H1 (cell line): ENCODE measurements at regions not wholly inside any gene's neighbourhood (a gene's known extent, or its start where the extent isn't known, plus 50 kb on each side); places are given as distances from the start of the nearest gene placed in this dataset.

Source experiments
- CBX8 ChIP-seq: fragments of 300-800, 300-1000 bp; sonication (generic); IDR thresholded peaks from 2 replicates; pipeline ENCODE4 v1.7.1; 2016; ENCODE audit warnings: low read depth, low read length, borderline replicate concordance
- SP4 ChIP-seq: IDR thresholded peaks from 2 replicates; pipeline ENCODE4 v1.6.1; 2012; ENCODE audit warnings: low read length, inconsistent platforms
- SRF ChIP-seq: IDR thresholded peaks from 2 replicates; pipeline ENCODE4 v1.6.1; 2011; ENCODE audit warnings: mild to moderate bottlenecking, low read depth, low read length, moderate library complexity
- SUZ12 ChIP-seq: fragments of 200-600 bp; sonication (generic); IDR thresholded peaks from 2 replicates; pipeline ENCODE4 v1.6.1; 2012; ENCODE audit warnings: mild to moderate bottlenecking, inconsistent platforms, low read length, moderate library complexity, mixed read lengths
- TF ChIP-seq, protein P1 (sequence below): fragments of 300-600 bp; sonication (generic); IDR thresholded peaks from 2 replicates; pipeline ENCODE4 v1.7.1; 2012; ENCODE audit warnings: low read length, moderate library complexity, mild to moderate bottlenecking, inconsistent platforms; ENCODE audit not compliant: insufficient replicate concordance
- TF ChIP-seq, protein P2 (sequence below): IDR thresholded peaks from 2 replicates; pipeline ENCODE4 v1.6.1; 2011; ENCODE audit warnings: low read depth, mild to moderate bottlenecking, low read length; ENCODE audit not compliant: insufficient read depth

DNA sequence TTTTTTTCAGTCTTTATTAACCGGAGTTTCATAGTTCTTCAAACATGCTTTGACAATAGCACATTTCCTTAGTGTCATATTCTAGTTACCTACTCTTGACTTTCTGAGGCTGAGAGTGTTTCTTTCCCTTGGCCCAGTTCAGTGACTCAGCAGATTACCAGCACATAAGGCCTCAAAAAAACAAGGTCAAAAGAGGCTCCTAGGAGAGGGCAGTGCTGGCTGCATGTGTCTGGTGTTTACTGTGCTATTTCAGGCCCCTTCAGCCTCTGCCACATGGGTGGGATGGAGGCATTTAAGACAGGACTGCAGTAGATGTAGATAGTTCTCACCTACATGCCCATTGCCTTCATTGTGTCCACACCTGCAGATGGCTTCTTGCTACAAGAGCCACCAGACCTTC lies 198.2 kb upstream of the SSTR4 start (continued):
- TF ChIP-seq, protein P1, sequence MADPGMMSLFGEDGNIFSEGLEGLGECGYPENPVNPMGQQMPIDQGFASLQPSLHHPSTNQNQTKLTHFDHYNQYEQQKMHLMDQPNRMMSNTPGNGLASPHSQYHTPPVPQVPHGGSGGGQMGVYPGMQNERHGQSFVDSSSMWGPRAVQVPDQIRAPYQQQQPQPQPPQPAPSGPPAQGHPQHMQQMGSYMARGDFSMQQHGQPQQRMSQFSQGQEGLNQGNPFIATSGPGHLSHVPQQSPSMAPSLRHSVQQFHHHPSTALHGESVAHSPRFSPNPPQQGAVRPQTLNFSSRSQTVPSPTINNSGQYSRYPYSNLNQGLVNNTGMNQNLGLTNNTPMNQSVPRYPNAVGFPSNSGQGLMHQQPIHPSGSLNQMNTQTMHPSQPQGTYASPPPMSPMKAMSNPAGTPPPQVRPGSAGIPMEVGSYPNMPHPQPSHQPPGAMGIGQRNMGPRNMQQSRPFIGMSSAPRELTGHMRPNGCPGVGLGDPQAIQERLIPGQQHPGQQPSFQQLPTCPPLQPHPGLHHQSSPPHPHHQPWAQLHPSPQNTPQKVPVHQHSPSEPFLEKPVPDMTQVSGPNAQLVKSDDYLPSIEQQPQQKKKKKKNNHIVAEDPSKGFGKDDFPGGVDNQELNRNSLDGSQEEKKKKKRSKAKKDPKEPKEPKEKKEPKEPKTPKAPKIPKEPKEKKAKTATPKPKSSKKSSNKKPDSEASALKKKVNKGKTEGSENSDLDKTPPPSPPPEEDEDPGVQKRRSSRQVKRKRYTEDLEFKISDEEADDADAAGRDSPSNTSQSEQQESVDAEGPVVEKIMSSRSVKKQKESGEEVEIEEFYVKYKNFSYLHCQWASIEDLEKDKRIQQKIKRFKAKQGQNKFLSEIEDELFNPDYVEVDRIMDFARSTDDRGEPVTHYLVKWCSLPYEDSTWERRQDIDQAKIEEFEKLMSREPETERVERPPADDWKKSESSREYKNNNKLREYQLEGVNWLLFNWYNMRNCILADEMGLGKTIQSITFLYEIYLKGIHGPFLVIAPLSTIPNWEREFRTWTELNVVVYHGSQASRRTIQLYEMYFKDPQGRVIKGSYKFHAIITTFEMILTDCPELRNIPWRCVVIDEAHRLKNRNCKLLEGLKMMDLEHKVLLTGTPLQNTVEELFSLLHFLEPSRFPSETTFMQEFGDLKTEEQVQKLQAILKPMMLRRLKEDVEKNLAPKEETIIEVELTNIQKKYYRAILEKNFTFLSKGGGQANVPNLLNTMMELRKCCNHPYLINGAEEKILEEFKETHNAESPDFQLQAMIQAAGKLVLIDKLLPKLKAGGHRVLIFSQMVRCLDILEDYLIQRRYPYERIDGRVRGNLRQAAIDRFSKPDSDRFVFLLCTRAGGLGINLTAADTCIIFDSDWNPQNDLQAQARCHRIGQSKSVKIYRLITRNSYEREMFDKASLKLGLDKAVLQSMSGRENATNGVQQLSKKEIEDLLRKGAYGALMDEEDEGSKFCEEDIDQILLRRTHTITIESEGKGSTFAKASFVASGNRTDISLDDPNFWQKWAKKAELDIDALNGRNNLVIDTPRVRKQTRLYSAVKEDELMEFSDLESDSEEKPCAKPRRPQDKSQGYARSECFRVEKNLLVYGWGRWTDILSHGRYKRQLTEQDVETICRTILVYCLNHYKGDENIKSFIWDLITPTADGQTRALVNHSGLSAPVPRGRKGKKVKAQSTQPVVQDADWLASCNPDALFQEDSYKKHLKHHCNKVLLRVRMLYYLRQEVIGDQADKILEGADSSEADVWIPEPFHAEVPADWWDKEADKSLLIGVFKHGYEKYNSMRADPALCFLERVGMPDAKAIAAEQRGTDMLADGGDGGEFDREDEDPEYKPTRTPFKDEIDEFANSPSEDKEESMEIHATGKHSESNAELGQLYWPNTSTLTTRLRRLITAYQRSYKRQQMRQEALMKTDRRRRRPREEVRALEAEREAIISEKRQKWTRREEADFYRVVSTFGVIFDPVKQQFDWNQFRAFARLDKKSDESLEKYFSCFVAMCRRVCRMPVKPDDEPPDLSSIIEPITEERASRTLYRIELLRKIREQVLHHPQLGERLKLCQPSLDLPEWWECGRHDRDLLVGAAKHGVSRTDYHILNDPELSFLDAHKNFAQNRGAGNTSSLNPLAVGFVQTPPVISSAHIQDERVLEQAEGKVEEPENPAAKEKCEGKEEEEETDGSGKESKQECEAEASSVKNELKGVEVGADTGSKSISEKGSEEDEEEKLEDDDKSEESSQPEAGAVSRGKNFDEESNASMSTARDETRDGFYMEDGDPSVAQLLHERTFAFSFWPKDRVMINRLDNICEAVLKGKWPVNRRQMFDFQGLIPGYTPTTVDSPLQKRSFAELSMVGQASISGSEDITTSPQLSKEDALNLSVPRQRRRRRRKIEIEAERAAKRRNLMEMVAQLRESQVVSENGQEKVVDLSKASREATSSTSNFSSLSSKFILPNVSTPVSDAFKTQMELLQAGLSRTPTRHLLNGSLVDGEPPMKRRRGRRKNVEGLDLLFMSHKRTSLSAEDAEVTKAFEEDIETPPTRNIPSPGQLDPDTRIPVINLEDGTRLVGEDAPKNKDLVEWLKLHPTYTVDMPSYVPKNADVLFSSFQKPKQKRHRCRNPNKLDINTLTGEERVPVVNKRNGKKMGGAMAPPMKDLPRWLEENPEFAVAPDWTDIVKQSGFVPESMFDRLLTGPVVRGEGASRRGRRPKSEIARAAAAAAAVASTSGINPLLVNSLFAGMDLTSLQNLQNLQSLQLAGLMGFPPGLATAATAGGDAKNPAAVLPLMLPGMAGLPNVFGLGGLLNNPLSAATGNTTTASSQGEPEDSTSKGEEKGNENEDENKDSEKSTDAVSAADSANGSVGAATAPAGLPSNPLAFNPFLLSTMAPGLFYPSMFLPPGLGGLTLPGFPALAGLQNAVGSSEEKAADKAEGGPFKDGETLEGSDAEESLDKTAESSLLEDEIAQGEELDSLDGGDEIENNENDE = no peak
- no peak for TF ChIP-seq SUZ12
- no peak for TF ChIP-seq SRF
- TF ChIP-seq, protein P2, sequence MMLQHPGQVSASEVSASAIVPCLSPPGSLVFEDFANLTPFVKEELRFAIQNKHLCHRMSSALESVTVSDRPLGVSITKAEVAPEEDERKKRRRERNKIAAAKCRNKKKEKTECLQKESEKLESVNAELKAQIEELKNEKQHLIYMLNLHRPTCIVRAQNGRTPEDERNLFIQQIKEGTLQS = no peak
- TF ChIP-seq CBX8 = no peak
- TF ChIP-seq SP4 = no peak
